ENCODE measurements at regions not wholly inside any gene's neighbourhood (a gene's known extent, or its start where the extent isn't known, plus 50 kb on each side); places are given as distances from the start of the nearest gene placed in this dataset.

GRCh38 chr3:72379500-72380187 lies 468.6 kb downstream of the SHQ1 start:
- H3K9me3 ChIP-seq = no peaks in the 10 kb centered on the region
- DNase-seq = no peak
- WGBS, 2 donors = 71 to 75% methylated on average over 1 of the region's 1 CpG
- intact Hi-C loops (cut with DNase I; ENCODE audit: low total_unique reads) = no loop called here
- H3K4me1 ChIP-seq = no peaks in the 10 kb centered on the region
- no peaks in the 10 kb centered on the region for H3K36me3 ChIP-seq (ENCODE audit: low read depth, missing control alignments)
- no peak overlapping the region for H3K4me3 ChIP-seq
- no peak for TF ChIP-seq POLR2A (IDR thresholded peaks at IDR 0.05)
- TF ChIP-seq, protein P1, sequence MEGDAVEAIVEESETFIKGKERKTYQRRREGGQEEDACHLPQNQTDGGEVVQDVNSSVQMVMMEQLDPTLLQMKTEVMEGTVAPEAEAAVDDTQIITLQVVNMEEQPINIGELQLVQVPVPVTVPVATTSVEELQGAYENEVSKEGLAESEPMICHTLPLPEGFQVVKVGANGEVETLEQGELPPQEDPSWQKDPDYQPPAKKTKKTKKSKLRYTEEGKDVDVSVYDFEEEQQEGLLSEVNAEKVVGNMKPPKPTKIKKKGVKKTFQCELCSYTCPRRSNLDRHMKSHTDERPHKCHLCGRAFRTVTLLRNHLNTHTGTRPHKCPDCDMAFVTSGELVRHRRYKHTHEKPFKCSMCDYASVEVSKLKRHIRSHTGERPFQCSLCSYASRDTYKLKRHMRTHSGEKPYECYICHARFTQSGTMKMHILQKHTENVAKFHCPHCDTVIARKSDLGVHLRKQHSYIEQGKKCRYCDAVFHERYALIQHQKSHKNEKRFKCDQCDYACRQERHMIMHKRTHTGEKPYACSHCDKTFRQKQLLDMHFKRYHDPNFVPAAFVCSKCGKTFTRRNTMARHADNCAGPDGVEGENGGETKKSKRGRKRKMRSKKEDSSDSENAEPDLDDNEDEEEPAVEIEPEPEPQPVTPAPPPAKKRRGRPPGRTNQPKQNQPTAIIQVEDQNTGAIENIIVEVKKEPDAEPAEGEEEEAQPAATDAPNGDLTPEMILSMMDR (IDR thresholded peaks at IDR 0.05) = no peak
- no peak overlapping the region for H3K27ac ChIP-seq
- no peaks in the 10 kb centered on the region for H3K27me3 ChIP-seq

DNA sequence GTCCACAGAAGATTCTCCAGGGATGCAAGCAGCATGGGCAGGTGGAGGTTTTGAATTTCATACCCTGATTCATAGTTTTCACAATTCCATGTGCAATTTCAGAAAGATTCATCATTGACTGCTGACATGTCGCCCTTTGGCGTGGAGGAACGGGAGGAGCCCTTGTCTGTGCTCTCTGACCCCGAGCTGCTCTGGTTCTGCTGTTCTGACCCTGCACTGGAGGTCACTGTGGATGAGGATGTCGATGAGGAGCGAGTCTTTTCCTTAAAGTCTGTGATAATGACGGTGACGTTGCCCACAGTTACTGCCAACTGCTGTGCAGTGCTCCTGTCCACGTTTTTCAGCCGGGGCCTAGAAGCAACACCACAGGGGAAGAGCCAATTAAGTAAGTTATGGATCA lies 470.0 kb downstream of the SHQ1 start:
- H3K36me3 ChIP-seq (ENCODE audit: low read depth, missing control alignments) = no peaks in the 10 kb centered on the region
- H3K9me3 ChIP-seq = no peaks in the 10 kb centered on the region
- H3K4me3 ChIP-seq = no peak overlapping the region
- 70 to 86% methylated on average over 10 of the region's 10 CpGs for WGBS, 2 donors
- intact Hi-C loops (cut with DNase I; ENCODE audit: low total_unique reads) = no loop called here
- TF ChIP-seq POLR2A (IDR thresholded peaks at IDR 0.05) = no peak
- TF ChIP-seq, protein P1 (IDR thresholded peaks at IDR 0.05) = no peak
- no peaks in the 10 kb centered on the region for H3K27me3 ChIP-seq
- no peak for DNase-seq
- no peaks in the 10 kb centered on the region for H3K4me1 ChIP-seq
- no peak overlapping the region for H3K27ac ChIP-seq

- intact Hi-C loops (cut with DNase I; ENCODE audit: low total_unique reads) = no loop called here
- Histone ChIP-seq H3K4me1 (no peaks in the 10 kb centered on the region), H3K27me3 (no peaks in the 10 kb centered on the region), H3K27ac (no peak overlapping the region), H3K4me3 (no peak overlapping the region), H3K9me3 (no peaks in the 10 kb centered on the region), H3K36me3 (ENCODE audit: low read depth, missing control alignments) (no peaks in the 10 kb centered on the region)
- 79 to 83% methylated on average over 9 of the region's 9 CpGs for WGBS, 2 donors
- DNase-seq = no peak
- no peak for TF ChIP-seq POLR2A (IDR thresholded peaks at IDR 0.05)
- TF ChIP-seq, protein P1 (IDR thresholded peaks at IDR 0.05) = no peak
Measured at GRCh38 chr3:72376956-72377710, 471.1 kb downstream of the SHQ1 start.

DNA sequence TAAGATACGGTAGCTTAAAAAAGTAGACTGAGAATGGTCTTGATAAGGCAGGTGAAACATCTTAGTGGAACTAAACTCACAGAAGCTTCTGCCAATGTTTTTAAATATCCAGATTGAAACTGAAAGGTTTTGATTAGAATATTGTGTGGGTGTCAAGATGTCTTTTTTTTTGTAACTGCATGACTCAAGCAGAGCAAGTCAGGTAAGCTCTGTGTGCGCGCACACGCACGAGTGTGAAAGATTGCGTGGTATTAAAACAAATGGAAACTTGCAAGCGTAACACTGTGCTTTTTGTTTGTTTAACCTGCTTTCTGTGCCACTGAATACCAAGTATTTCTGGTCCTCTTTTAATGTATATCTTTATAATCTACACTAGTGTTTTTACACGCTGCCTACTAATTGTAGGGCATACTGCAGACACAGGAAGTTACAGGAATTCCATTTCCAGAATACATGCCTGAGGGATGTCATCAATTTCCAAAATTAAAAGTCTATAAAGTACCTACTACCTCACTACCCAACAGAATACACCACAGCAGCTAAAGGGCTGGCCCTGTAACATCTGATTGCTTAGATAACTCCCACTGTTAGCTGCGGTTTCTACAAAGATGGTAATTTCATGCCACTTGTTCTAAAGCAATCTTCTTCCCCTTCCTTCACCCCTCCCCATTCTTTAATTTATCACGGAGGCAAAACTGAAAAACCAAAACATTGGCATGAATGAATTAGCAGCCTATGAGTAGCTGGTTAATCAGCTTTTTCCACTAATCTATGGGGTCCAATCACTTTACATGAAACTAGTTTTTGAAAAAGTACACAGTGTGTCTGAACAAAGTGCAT lies 472.8 kb downstream of the SHQ1 start:
- no peaks in the 10 kb centered on the region for H3K4me1 ChIP-seq
- no peak overlapping the region for H3K4me3 ChIP-seq
- H3K27me3 ChIP-seq = no peaks in the 10 kb centered on the region
- H3K27ac ChIP-seq = no peak overlapping the region
- H3K36me3 ChIP-seq (ENCODE audit: low read depth, missing control alignments) = no peaks in the 10 kb centered on the region
- TF ChIP-seq, protein P1 (IDR thresholded peaks at IDR 0.05) = no peak
- TF ChIP-seq POLR2A (IDR thresholded peaks at IDR 0.05) = no peak
- DNase-seq = no peak
- H3K9me3 ChIP-seq = no peaks in the 10 kb centered on the region
- 90 to 91% methylated on average over 10 of the region's 10 CpGs for WGBS, 2 donors
- intact Hi-C loops (cut with DNase I; ENCODE audit: low total_unique reads) = no loop called here

Data from testis (tissue), 2 donors.